Ureter (tissue), 1 donor: ENCODE measurements at regions not wholly inside any gene's neighbourhood (a gene's known extent, or its start where the extent isn't known, plus 50 kb on each side); places are given as distances from the start of the nearest gene placed in this dataset.

Source experiments
- DNase-seq: peaks from one replicate; pipeline ENCODE4 v3.0.0-alpha.2; 2020; ENCODE audit warnings: low spot score
- donor health status: DM: yes; HTN: yes; CAD: no.

GRCh38 chr2:10985260-10985659 is 73.5 kb downstream of the KCNF1 start:
- no peak for DNase-seq

- no peak for DNase-seq
Measured at GRCh38 chr2:10985901-10986535, 74.3 kb downstream of the KCNF1 start.

GRCh38 chr2:10987439-10987838 is 75.7 kb downstream of the KCNF1 start:
- DNase-seq, result no peak

GRCh38 chr2:10987861-10988260 is 76.1 kb downstream of the KCNF1 start:
- no peak for DNase-seq

- no peak for DNase-seq
Measured at GRCh38 chr2:10989151-10989550, 77.4 kb downstream of the KCNF1 start.

GRCh38 chr2:10989782-10990181 is 78.0 kb downstream of the KCNF1 start:
- DNase-seq, result no peak

- no peak for DNase-seq
Measured at GRCh38 chr2:10990561-10991111, 78.9 kb downstream of the KCNF1 start.

GRCh38 chr2:10992023-10992791 is 80.5 kb downstream of the KCNF1 start:
- no peak for DNase-seq

- no peak for DNase-seq
Measured at GRCh38 chr2:10993001-10993481, 81.3 kb downstream of the KCNF1 start.

GRCh38 chr2:10995366-10995970 is 83.7 kb downstream of the KCNF1 start:
- no peak for DNase-seq

- no peak for DNase-seq
Measured at GRCh38 chr2:11004199-11004598, 92.5 kb downstream of the KCNF1 start.

- no peak for DNase-seq
Measured at GRCh38 chr2:11005032-11005431, 93.3 kb downstream of the KCNF1 start.

GRCh38 chr2:11006191-11006590 is 94.5 kb downstream of the KCNF1 start:
- no peak for DNase-seq

GRCh38 chr2:11007331-11008264 is 95.9 kb downstream of the KCNF1 start:
- no peak for DNase-seq

- DNase-seq, result no peak
Measured at GRCh38 chr2:11008773-11009172, 97.0 kb downstream of the KCNF1 start.

GRCh38 chr2:11009176-11009575 is 97.4 kb downstream of the KCNF1 start:
- no peak for DNase-seq

GRCh38 chr2:11009891-11010290 is 98.2 kb downstream of the KCNF1 start:
- DNase-seq, result no peak

- no peak for DNase-seq
Measured at GRCh38 chr2:11011359-11011758, 99.6 kb downstream of the KCNF1 start.

GRCh38 chr2:11012131-11012693 is 100.5 kb downstream of the KCNF1 start:
- DNase-seq, result no peak

- peak; percentile 18 for DNase-seq
Measured at GRCh38 chr2:11013196-11013595, 101.5 kb downstream of the KCNF1 start.

GRCh38 chr2:11014026-11014425 is 102.3 kb downstream of the KCNF1 start:
- peak; percentile 7 for DNase-seq
